H9 (cell line): ENCODE measurements at regions not wholly inside any gene's neighbourhood (a gene's known extent, or its start where the extent isn't known, plus 50 kb on each side); places are given as distances from the start of the nearest gene placed in this dataset.

Experiments
- DNase-seq: peaks from one replicate; pipeline ENCODE4 v3.0.0-alpha.2; 2017
- H2AFZ ChIP-seq: one replicate; pipeline ENCODE4 v1.6.1; 2013; ENCODE audit warnings: mild to moderate bottlenecking, low read length, control low read depth, moderate library complexity
- H2AK5ac ChIP-seq: 2 replicates; pipeline ENCODE4 v1.6.1; 2013; ENCODE audit warnings: low read length, control low read depth, mixed read lengths; ENCODE audit not compliant: insufficient read length
- H2BK120ac ChIP-seq: one replicate; pipeline ENCODE4 v1.6.1; 2013; ENCODE audit warnings: low read depth, mild to moderate bottlenecking, low read length, control low read depth, inconsistent platforms; ENCODE audit not compliant: poor library complexity, severe bottlenecking
- H2BK12ac ChIP-seq: 2 replicates; pipeline ENCODE4 v1.6.1; 2013; ENCODE audit warnings: low read length, control low read depth, mixed read lengths, low read depth; ENCODE audit not compliant: insufficient read length
- H2BK15ac ChIP-seq: 2 replicates; pipeline ENCODE4 v1.6.1; 2013; ENCODE audit warnings: low read depth, low read length, control low read depth
- H2BK20ac ChIP-seq: one replicate; pipeline ENCODE4 v1.6.1; 2013; ENCODE audit warnings: low read depth, mild to moderate bottlenecking, low read length, control low read depth, inconsistent platforms; ENCODE audit not compliant: poor library complexity, severe bottlenecking
- H2BK5ac ChIP-seq: 2 replicates; pipeline ENCODE4 v1.6.1; 2013; ENCODE audit warnings: low read length, control low read depth, mixed read lengths; ENCODE audit not compliant: insufficient read length
- H3K14ac ChIP-seq: 2 replicates; pipeline ENCODE4 v1.6.1; 2013; ENCODE audit warnings: low read length, control low read depth; ENCODE audit not compliant: insufficient read depth
- H3K18ac ChIP-seq: 2 replicates; pipeline ENCODE4 v1.6.1; 2013; ENCODE audit warnings: low read depth, mild to moderate bottlenecking, mixed read lengths, low read length, control low read depth; ENCODE audit not compliant: insufficient read length
- H3K23ac ChIP-seq: 2 replicates; pipeline ENCODE4 v1.6.1; 2013; ENCODE audit warnings: low read length, control low read depth, mixed read lengths, low read depth; ENCODE audit not compliant: insufficient read length
- H3K23me2 ChIP-seq: 2 replicates; pipeline ENCODE4 v1.6.1; 2013; ENCODE audit warnings: low read depth, mild to moderate bottlenecking, mixed read lengths, low read length, control low read depth; ENCODE audit not compliant: insufficient read length, poor library complexity, severe bottlenecking
- H3K27ac ChIP-seq: 2 replicates; pipeline ENCODE4 v1.5.1; 2013; ENCODE audit warnings: low read length, control low read depth, mixed read lengths, low read depth; ENCODE audit not compliant: insufficient read length
- H3K27me3 ChIP-seq: 2 replicates; pipeline ENCODE4 v1.6.1; 2013; ENCODE audit warnings: low read length, control low read depth, inconsistent platforms; ENCODE audit not compliant: insufficient read depth
- H3K4ac ChIP-seq: 2 replicates; pipeline ENCODE4 v1.6.1; 2013; ENCODE audit warnings: low read depth, mild to moderate bottlenecking, control low read depth, inconsistent platforms, low read length, moderate library complexity
- H3K4me1 ChIP-seq: 2 replicates; pipeline ENCODE4 v1.6.1; 2013; ENCODE audit warnings: low read length, control low read depth, inconsistent platforms; ENCODE audit not compliant: insufficient read depth
- H3K4me2 ChIP-seq: 2 replicates; pipeline ENCODE4 v1.6.1; 2013; ENCODE audit warnings: low read length, control low read depth, mixed read lengths; ENCODE audit not compliant: insufficient read length, insufficient read depth
- H3K56ac ChIP-seq: 2 replicates; pipeline ENCODE4 v1.6.1; 2013; ENCODE audit warnings: low read depth, mild to moderate bottlenecking, mixed read lengths, low read length, control low read depth; ENCODE audit not compliant: insufficient read length
- H3K79me1 ChIP-seq: 2 replicates; pipeline ENCODE4 v1.6.1; 2013; ENCODE audit warnings: low read depth, mild to moderate bottlenecking, moderate library complexity, low read length, control low read depth, inconsistent platforms; ENCODE audit not compliant: insufficient read depth, poor library complexity, severe bottlenecking
- H3K79me2 ChIP-seq: 2 replicates; pipeline ENCODE4 v1.6.1; 2013; ENCODE audit warnings: low read length, control low read depth, inconsistent platforms; ENCODE audit not compliant: insufficient read depth
- H3K9ac ChIP-seq: 2 replicates; pipeline ENCODE4 v1.6.1; 2013; ENCODE audit warnings: low read length, control low read depth, mixed read lengths; ENCODE audit not compliant: insufficient read length; ENCODE audit errors: extremely low read depth
- H3K9me3 ChIP-seq: one replicate; pipeline ENCODE4 v1.6.1; 2013; ENCODE audit warnings: low read depth, low read length, inconsistent platforms; ENCODE audit not compliant: control insufficient read depth
- H3T11ph ChIP-seq: one replicate; pipeline ENCODE4 v1.6.1; 2013; ENCODE audit warnings: mild to moderate bottlenecking, low read length, control low read depth, inconsistent platforms
- H4K20me1 ChIP-seq: one replicate; pipeline ENCODE4 v1.6.1; 2013; ENCODE audit not compliant: control insufficient read depth, insufficient read length, insufficient read depth
- H4K5ac ChIP-seq: 2 replicates; pipeline ENCODE4 v1.6.1; 2013; ENCODE audit warnings: low read depth, mild to moderate bottlenecking, mixed read lengths, low read length, control low read depth; ENCODE audit not compliant: insufficient read length
- H4K8ac ChIP-seq: replicated peaks from 2 replicates; pipeline ENCODE4 v1.6.1; 2013; ENCODE audit warnings: low read length, control low read depth, mixed read lengths, low read depth; ENCODE audit not compliant: insufficient read length
- H4K91ac ChIP-seq: 2 replicates; pipeline ENCODE4 v1.6.1; 2013; ENCODE audit warnings: low read depth, mild to moderate bottlenecking, moderate library complexity, mixed read lengths, low read length, control low read depth; ENCODE audit not compliant: insufficient read length
- H3K27ac Mint-ChIP-seq, 3 experiments: 2 replicates in 2 of 3; 3 replicates in 1 of 3; pipeline ENCODE4 v1.8.0; 2020 to 2021; ENCODE audit warnings: mixed read lengths in 3 of 3, mild to moderate bottlenecking in 1 of 3, moderate library complexity in 1 of 3
- H3K27me3 Mint-ChIP-seq: 2 replicates; pipeline ENCODE4 v1.8.0; 2021; ENCODE audit warnings: low read depth, mild to moderate bottlenecking, moderate library complexity, mixed read lengths
- H3K36me3 Mint-ChIP-seq, 3 experiments: 2 replicates in 2 of 3; 3 replicates in 1 of 3; pipeline ENCODE4 v1.8.0; 2020 to 2021; ENCODE audit warnings: low read depth in 3 of 3, mixed read lengths in 3 of 3; ENCODE audit not compliant: insufficient read depth in 1 of 3
- H3K4me1 Mint-ChIP-seq, 2 experiments: 2 replicates each; pipeline ENCODE4 v1.8.0; 2020; ENCODE audit warnings: mixed read lengths in 2 of 2
- H3K4me3 Mint-ChIP-seq, 2 experiments: 2 replicates in 1 of 2; 3 replicates in 1 of 2; pipeline ENCODE4 v1.8.0; 2020 to 2021; ENCODE audit warnings: mild to moderate bottlenecking in 2 of 2, mixed read lengths in 2 of 2, moderate library complexity in 1 of 2
- H3K9me3 Mint-ChIP-seq, 2 experiments: 2 replicates in 1 of 2; 3 replicates in 1 of 2; pipeline ENCODE4 v1.8.0; 2020; ENCODE audit warnings: mild to moderate bottlenecking in 2 of 2, mixed read lengths in 2 of 2, moderate library complexity in 1 of 2
- CTCF ChIP-seq: fragments of 200-600 bp; sonication (generic); conservative IDR thresholded peaks from 3 replicates; pipeline ENCODE4 v1.8.0; 2021; ENCODE audit warnings: antibody characterized with exemption, mild to moderate bottlenecking
- WGBS: extraction: QIAGEN DNeasy Blood & Tissue Kit; methylation state at CpG from one replicate; pipeline ENCODE4 v1.1.7; 2013; ENCODE audit warnings: missing lambda C conversion rate, low lambda C conversion rate, mixed read lengths; ENCODE audit not compliant: insufficient read length; ENCODE audit errors: extremely low coverage; 5-methylcytosine and 5-hydroxymethylcytosine counted together

DNA sequence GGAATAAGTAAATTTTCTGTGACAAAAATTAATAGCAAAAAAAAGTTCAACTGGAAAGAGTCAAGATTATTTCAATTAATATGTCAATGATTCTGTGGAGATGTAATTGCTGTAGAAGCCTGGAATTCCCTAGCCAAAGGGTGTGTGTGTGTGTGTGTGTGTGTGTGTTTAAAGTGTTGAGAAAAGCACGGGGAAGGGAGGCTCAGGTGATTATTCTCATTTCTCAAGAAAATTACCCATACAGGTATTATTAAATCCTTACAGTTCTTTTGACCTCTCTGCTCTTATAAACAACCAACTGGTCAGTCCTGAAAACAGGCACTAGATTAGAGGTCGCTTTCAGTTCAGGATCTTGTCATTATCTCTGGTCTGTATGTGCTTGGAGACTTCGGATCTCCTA, 129.3 kb upstream of the SASH1 start:
- Histone ChIP-seq H2BK12ac (no peak overlapping the region), H3K23ac (no peak overlapping the region), H2BK120ac (no peak overlapping the region), H3K9ac (no peak overlapping the region), H3K23me2 (no peaks in the 10 kb centered on the region), H2BK15ac (no peak overlapping the region), H3K56ac (no peak overlapping the region), H3K18ac (no peak overlapping the region), H2AK5ac (no peak overlapping the region), H3K14ac (no peak overlapping the region), H2BK20ac (no peak overlapping the region), H3K79me1 (no peaks in the 10 kb centered on the region), H3K4ac (no peak overlapping the region), H3T11ph (no peak overlapping the region), H4K20me1 (no peaks in the 10 kb centered on the region), H3K79me2 (no peaks in the 10 kb centered on the region), H4K91ac (no peak overlapping the region), H3K27me3 (no peaks in the 10 kb centered on the region), H4K5ac (no peak overlapping the region), H2AFZ (no peak overlapping the region), H4K8ac (no peak overlapping the region), H3K9me3 (no peaks in the 10 kb centered on the region), H3K4me1 (no peaks in the 10 kb centered on the region), H3K27ac (no peak overlapping the region), H3K4me2 (no peak overlapping the region), H2BK5ac (no peak overlapping the region)
- H3K36me3 Mint-ChIP-seq, result no peaks in the 10 kb centered on the region
- TF ChIP-seq CTCF, result no peak
- H3K27ac Mint-ChIP-seq, result no peak overlapping the region
- no CpG with 5 or more reads among the region's 3 CpGs for WGBS
- no peaks in the 10 kb centered on the region for H3K27me3 Mint-ChIP-seq
- no peak for DNase-seq
- no peaks in the 10 kb centered on the region for H3K9me3 Mint-ChIP-seq
- H3K4me3 Mint-ChIP-seq, result no peak overlapping the region
- peaks cover 3 to 7% of the 10 kb centered on the region in 2 experiments; a peak in 1 of 4 replicates for H3K4me1 Mint-ChIP-seq
